ENCODE measurements at regions not wholly inside any gene's neighbourhood (a gene's known extent, or its start where the extent isn't known, plus 50 kb on each side); places are given as distances from the start of the nearest gene placed in this dataset.

DNA sequence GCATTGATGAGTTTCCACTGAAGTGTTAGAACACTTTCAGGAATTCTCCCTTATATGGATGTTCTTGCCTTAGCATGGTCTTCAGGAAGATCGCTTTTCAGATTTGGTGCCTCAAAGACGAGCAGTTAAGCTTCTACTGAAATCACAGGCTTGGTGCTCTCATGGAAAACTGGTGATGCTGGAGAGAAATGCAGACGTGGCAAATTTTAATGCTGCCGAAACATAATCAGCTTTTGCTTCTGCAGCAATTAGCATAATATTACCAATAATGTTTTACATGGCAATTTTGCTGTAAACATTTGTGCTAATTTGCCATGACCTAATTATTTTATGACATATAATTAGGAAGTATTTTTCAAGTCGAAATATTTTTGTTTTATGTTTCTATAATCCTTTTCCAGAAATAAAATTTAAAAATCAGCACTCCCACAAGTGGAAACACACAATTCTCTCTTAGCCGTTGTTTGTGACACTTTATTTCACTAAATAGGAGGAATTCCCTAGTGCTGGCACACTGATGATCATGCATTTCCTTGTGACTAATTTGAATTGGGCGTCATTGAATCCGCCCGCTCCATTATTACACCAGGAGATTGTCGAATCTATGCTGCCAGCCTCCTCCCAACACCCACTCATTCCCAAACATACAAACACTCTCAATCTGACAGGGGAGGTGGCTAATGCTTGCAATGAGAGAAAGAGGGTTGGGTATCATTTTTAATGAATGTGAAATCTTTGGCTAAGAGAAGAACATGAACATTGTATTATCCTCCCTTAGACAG, 506.8 kb upstream of the PPP2R3A start:
- Histone ChIP-seq H3K27me3 (ENCODE audit: control insufficient read depth, insufficient read depth, low read length) (peaks cover 10% of the 10 kb centered on the region), H3K27ac (ENCODE audit: low read length) (no peak overlapping the region), H3K9me3 (ENCODE audit: control insufficient read depth, low read depth, low read length) (no peaks in the 10 kb centered on the region), H3K36me3 (ENCODE audit: control insufficient read depth, insufficient read depth, low read length) (no peaks in the 10 kb centered on the region), H3K4me1 (ENCODE audit: control insufficient read depth, insufficient read depth, low read length) (no peaks in the 10 kb centered on the region), H3K4me3 (ENCODE audit: low read length) (no peak overlapping the region)
- DNase-seq = no peak
- WGBS (ENCODE audit: insufficient coverage, low lambda C conversion rate) = 60% methylated on average over 1 of the region's 10 CpGs

DNA sequence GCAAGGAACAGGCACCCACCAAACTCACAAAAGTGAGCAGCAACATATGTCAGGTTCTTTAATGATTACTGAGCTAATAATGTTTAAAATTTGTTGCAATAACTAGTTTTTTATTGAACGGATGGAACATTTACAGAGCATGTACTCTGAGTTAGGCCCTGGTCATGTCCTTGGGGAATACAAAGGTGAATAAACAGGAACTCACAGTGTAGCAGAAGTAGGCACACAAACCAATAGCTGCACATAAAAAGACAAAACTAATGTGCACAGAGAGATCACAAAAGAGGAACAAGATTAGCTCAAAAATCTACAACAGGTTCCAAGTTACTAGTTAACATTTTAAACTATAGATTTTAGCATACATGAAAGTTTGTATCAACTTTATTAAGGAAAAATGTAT, 505.3 kb upstream of the PPP2R3A start:
- no CpG with 5 or more reads among the region's 1 CpG for WGBS (ENCODE audit: insufficient coverage, low lambda C conversion rate)
- H3K27me3 ChIP-seq (ENCODE audit: control insufficient read depth, insufficient read depth, low read length) = peaks cover 10% of the 10 kb centered on the region
- no peaks in the 10 kb centered on the region for H3K9me3 ChIP-seq (ENCODE audit: control insufficient read depth, low read depth, low read length)
- no peaks in the 10 kb centered on the region for H3K4me1 ChIP-seq (ENCODE audit: control insufficient read depth, insufficient read depth, low read length)
- H3K4me3 ChIP-seq (ENCODE audit: low read length) = no peak overlapping the region
- H3K36me3 ChIP-seq (ENCODE audit: control insufficient read depth, insufficient read depth, low read length) = no peaks in the 10 kb centered on the region
- no peak for DNase-seq
- no peak overlapping the region for H3K27ac ChIP-seq (ENCODE audit: low read length)

DNA sequence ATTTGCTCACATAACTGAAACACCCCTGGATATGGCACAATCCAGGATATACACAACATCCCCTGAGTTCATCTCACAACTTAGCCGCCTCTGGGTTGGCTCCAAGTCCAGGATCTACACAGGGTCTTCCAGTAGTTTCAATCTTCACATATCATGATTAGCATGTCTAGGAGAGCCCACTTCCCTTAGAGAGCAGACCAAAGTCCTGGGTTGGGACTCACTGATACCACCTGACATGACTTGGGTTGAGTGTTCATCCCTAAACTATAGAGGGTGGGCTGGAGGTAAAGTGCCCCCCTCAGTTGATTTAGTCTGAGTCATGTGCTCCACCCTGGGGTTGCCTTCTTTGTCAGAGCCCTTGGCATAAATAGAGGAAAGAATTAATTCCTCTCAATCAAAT, 493.6 kb upstream of the PPP2R3A start:
- no peak for DNase-seq
- Histone ChIP-seq H3K4me3 (ENCODE audit: low read length) (no peak overlapping the region), H3K4me1 (ENCODE audit: control insufficient read depth, insufficient read depth, low read length) (no peaks in the 10 kb centered on the region), H3K36me3 (ENCODE audit: control insufficient read depth, insufficient read depth, low read length) (no peaks in the 10 kb centered on the region), H3K27ac (ENCODE audit: low read length) (no peak overlapping the region), H3K9me3 (ENCODE audit: control insufficient read depth, low read depth, low read length) (no peaks in the 10 kb centered on the region), H3K27me3 (ENCODE audit: control insufficient read depth, insufficient read depth, low read length) (no peaks in the 10 kb centered on the region)
- WGBS (ENCODE audit: insufficient coverage, low lambda C conversion rate) = no CpG with 5 or more reads among the region's 1 CpG

DNA sequence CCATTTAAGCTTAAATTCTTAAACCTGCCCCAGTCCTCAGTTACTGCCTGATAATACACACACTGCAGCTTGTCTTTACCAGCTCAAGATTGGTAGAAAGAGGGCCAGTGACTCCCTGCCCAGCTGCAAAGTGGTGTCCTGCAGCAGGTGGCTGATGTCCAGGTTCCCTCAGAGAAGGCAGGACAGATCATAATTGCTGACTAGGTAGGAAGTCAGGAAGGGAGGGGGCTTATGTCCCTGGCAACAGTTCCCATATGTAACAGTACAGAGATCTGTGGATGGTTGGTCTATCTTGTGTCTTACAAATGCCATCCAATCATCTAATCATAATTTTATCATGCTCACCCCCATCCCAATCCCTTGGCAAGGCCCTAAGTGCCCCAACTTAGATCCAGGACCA, 492.1 kb upstream of the PPP2R3A start:
- no peak overlapping the region for H3K4me3 ChIP-seq (ENCODE audit: low read length)
- no peaks in the 10 kb centered on the region for H3K4me1 ChIP-seq (ENCODE audit: control insufficient read depth, insufficient read depth, low read length)
- H3K9me3 ChIP-seq (ENCODE audit: control insufficient read depth, low read depth, low read length) = no peaks in the 10 kb centered on the region
- DNase-seq = no peak
- H3K27ac ChIP-seq (ENCODE audit: low read length) = no peak overlapping the region
- H3K36me3 ChIP-seq (ENCODE audit: control insufficient read depth, insufficient read depth, low read length) = no peaks in the 10 kb centered on the region
- H3K27me3 ChIP-seq (ENCODE audit: control insufficient read depth, insufficient read depth, low read length) = no peaks in the 10 kb centered on the region

DNA sequence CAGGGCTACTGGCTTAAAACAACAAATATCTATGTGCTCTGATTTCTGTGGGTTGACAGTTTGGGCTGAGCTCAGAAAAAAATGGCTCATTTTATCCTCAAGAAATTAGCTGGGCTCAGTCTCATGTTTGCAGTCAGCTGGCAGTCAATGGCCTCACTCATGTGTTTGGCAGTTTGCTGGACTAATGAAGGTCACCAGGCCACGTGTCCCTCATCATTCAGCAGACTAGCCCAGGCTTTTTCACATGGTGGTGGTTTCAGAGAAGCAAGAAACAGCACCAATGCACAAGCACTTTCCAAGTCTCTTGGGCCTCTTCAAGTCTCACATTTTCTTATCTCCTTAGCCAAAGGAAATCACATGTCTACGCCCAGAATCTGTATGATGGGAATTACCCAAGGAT, 478.3 kb upstream of the PPP2R3A start:
- Histone ChIP-seq H3K27me3 (ENCODE audit: control insufficient read depth, insufficient read depth, low read length) (no peaks in the 10 kb centered on the region), H3K4me1 (ENCODE audit: control insufficient read depth, insufficient read depth, low read length) (no peaks in the 10 kb centered on the region), H3K27ac (ENCODE audit: low read length) (no peak overlapping the region), H3K4me3 (ENCODE audit: low read length) (no peak overlapping the region), H3K9me3 (ENCODE audit: control insufficient read depth, low read depth, low read length) (no peaks in the 10 kb centered on the region), H3K36me3 (ENCODE audit: control insufficient read depth, insufficient read depth, low read length) (no peaks in the 10 kb centered on the region)
- DNase-seq = no peak
- no CpG with 5 or more reads among the region's 2 CpGs for WGBS (ENCODE audit: insufficient coverage, low lambda C conversion rate)

DNA sequence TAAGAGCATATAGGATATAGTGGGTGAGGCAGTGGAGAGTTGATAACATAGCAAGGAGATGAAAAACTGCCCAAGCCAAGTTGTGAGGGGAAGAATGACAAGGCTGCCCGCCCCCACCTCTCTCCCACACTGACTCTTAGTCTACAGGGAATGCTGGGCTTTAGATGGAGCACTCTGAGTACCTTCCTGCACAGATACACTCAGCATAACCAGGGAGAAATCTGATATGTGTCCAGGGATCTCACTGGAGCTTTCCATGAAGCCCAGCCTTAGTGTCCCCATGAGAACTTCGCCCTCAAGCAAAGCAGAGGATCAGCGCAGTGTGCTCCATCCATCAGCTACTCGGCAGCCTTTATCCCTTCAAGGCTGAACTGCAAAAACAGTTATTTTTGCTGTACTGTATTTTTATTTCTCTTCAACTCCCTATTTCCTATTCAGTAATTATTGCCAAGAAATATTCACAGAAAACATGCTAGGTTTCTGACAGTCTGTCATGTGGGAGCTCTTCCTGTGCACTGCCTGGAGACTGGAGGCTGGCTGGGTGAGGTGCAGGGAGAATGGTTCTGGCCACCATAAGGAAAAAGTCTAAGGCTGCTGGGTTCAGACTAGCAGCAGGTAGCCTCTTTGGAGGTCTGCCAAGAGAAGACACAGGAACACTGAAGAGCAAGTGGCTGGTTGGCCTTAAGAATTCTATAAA, 475.2 kb upstream of the PPP2R3A start:
- DNase-seq = no peak

DNA sequence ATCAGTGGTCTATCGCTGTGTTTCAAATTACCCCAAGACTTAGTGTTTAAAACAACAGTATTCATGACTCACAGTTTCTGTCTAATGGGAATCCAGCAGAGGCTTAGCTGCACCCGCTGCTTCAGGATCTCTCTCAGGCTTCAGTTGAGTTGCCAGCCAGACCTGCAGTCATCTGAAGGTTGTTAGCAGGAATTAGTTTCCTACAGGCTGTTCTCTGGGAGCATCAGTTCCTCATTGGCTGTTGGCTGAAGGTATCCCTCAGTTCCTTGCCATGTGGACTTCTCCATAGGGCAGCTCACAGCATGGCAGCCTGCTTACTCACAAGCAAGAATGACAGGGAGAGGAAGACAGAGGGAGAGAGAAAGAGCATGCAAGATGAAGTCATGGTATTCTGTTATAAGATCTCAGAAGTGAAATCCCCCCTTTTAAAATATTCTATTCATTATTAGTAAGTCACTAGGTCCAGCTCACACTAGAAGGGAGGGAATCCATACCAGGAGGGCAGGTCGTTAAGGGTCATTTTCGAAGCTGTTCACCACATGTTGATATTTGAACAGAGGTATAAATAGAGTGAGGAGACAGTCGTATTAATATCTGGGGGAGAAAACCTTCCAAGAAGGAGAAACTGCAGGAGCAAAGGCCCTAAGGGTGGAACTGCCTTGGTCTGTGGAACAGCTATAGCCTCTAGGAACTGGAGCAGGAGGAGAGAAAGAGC, 473.9 kb upstream of the PPP2R3A start:
- no peaks in the 10 kb centered on the region for H3K9me3 ChIP-seq (ENCODE audit: control insufficient read depth, low read depth, low read length)
- WGBS (ENCODE audit: insufficient coverage, low lambda C conversion rate) = no CpG with 5 or more reads among the region's 5 CpGs
- no peak for DNase-seq
- peaks cover 2% of the 10 kb centered on the region for H3K27me3 ChIP-seq (ENCODE audit: control insufficient read depth, insufficient read depth, low read length)
- no peaks in the 10 kb centered on the region for H3K4me1 ChIP-seq (ENCODE audit: control insufficient read depth, insufficient read depth, low read length)
- no peaks in the 10 kb centered on the region for H3K36me3 ChIP-seq (ENCODE audit: control insufficient read depth, insufficient read depth, low read length)
- no peak overlapping the region for H3K4me3 ChIP-seq (ENCODE audit: low read length)
- H3K27ac ChIP-seq (ENCODE audit: low read length) = no peak overlapping the region

More for the DNA sequence above, 475.2 kb upstream of the PPP2R3A start:
- Histone ChIP-seq H3K27me3 (ENCODE audit: control insufficient read depth, insufficient read depth, low read length) (peaks cover 2% of the 10 kb centered on the region), H3K9me3 (ENCODE audit: control insufficient read depth, low read depth, low read length) (no peaks in the 10 kb centered on the region), H3K4me3 (ENCODE audit: low read length) (no peak overlapping the region), H3K4me1 (ENCODE audit: control insufficient read depth, insufficient read depth, low read length) (no peaks in the 10 kb centered on the region), H3K36me3 (ENCODE audit: control insufficient read depth, insufficient read depth, low read length) (no peaks in the 10 kb centered on the region), H3K27ac (ENCODE audit: low read length) (no peak overlapping the region)
- WGBS (ENCODE audit: insufficient coverage, low lambda C conversion rate) = 40% methylated on average over 1 of the region's 4 CpGs

DNA sequence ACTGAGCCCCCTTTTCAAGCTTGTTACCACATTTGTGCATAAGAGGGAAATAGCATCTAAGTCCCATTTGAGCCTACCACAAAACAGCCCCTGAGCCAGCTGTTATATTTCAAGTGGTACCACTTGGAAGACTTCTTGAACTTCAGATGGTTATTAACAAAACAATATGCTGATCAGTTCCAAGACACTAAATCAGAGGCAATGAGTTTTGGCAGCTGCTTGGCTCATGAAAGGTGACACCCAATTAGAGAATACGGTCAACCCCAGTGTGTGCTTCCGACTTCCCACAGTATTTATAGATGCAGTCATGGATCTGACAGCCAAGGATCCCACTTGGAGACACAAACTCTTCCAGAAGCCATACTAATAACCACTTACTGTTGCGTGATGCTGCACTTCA, 469.6 kb upstream of the PPP2R3A start:
- Histone ChIP-seq H3K27me3 (ENCODE audit: control insufficient read depth, insufficient read depth, low read length) (peaks cover 2% of the 10 kb centered on the region), H3K4me1 (ENCODE audit: control insufficient read depth, insufficient read depth, low read length) (no peaks in the 10 kb centered on the region), H3K36me3 (ENCODE audit: control insufficient read depth, insufficient read depth, low read length) (no peaks in the 10 kb centered on the region), H3K4me3 (ENCODE audit: low read length) (no peak overlapping the region), H3K27ac (ENCODE audit: low read length) (no peak overlapping the region), H3K9me3 (ENCODE audit: control insufficient read depth, low read depth, low read length) (no peaks in the 10 kb centered on the region)
- DNase-seq = no peak
- 50% methylated on average over 1 of the region's 3 CpGs for WGBS (ENCODE audit: insufficient coverage, low lambda C conversion rate)

DNA sequence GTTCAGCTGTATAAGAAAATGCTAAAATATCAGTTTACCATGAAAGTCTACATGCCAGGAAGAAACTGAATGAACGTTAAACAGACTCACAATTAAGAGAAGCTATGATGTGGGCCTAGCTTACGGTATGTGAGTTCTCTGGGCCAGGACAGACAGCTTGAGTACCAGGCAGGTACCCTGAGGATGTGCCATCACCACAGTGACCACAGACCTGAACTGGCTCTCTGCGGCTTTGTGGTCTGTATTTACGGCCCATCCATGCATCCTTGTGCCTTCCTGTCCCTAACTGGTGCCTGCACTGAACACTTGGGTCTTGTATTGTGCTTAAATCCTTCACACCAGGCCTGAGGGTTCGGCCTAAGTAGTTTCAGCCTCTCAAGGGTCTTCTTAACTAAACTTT, 467.5 kb upstream of the PPP2R3A start:
- no CpG with 5 or more reads among the region's 5 CpGs for WGBS (ENCODE audit: insufficient coverage, low lambda C conversion rate)
- Histone ChIP-seq H3K27me3 (ENCODE audit: control insufficient read depth, insufficient read depth, low read length) (peaks cover 13% of the 10 kb centered on the region), H3K4me3 (ENCODE audit: low read length) (no peak overlapping the region), H3K27ac (ENCODE audit: low read length) (no peak overlapping the region), H3K36me3 (ENCODE audit: control insufficient read depth, insufficient read depth, low read length) (no peaks in the 10 kb centered on the region), H3K4me1 (ENCODE audit: control insufficient read depth, insufficient read depth, low read length) (no peaks in the 10 kb centered on the region), H3K9me3 (ENCODE audit: control insufficient read depth, low read depth, low read length) (no peaks in the 10 kb centered on the region)
- DNase-seq = no peak

DNA sequence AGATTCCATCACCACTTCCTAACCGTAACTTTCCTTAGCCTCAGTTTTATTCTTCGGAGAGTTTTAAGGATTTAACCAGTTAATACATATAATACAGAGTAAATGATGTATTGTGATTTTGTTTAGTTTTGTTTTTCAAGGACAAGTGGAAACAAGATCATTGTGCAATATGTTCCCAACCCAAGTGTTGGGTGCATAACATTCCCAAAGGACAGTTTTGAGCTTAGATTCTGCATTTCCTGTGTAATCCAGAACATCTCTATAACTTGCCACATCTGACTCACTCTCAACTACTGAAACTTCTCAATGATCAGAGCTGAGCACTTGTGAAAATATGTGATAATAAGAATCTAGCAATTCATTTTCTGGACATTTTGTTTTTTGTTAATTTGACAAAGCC, 466.1 kb upstream of the PPP2R3A start:
- no peaks in the 10 kb centered on the region for H3K4me1 ChIP-seq (ENCODE audit: control insufficient read depth, insufficient read depth, low read length)
- H3K4me3 ChIP-seq (ENCODE audit: low read length) = no peak overlapping the region
- H3K27me3 ChIP-seq (ENCODE audit: control insufficient read depth, insufficient read depth, low read length) = peaks cover 23% of the 10 kb centered on the region
- H3K9me3 ChIP-seq (ENCODE audit: control insufficient read depth, low read depth, low read length) = no peaks in the 10 kb centered on the region
- H3K36me3 ChIP-seq (ENCODE audit: control insufficient read depth, insufficient read depth, low read length) = no peaks in the 10 kb centered on the region
- DNase-seq = no peak
- WGBS (ENCODE audit: insufficient coverage, low lambda C conversion rate) = no CpG with 5 or more reads among the region's 2 CpGs
- H3K27ac ChIP-seq (ENCODE audit: low read length) = no peak overlapping the region
